Cardiac muscle cell (in vitro differentiated cells and primary cell): ENCODE measurements at regions not wholly inside any gene's neighbourhood (a gene's known extent, or its start where the extent isn't known, plus 50 kb on each side); places are given as distances from the start of the nearest gene placed in this dataset.

Experiments used
- DNase-seq, 2 donors: peaks; one replicate each; pipeline versions ENCODE4 v3.0.0 to v3.0.0-alpha.2; 2010 to 2017; ENCODE audit warnings: low read depth in 1 of 2, low spot score in 1 of 2
- H3K27ac ChIP-seq: fragments of 200-600 bp; sonication (generic); 2 replicates; pipeline ENCODE4 v1.5.1; 2016
- H3K27me3 ChIP-seq: fragments of 200-600 bp; sonication (generic); 2 replicates; pipeline ENCODE4 v1.6.0; 2016; ENCODE audit warnings: control low read depth
- H3K36me3 ChIP-seq: fragments of 200-600 bp; sonication (generic); 2 replicates; pipeline ENCODE4 v1.5.1; 2016; ENCODE audit warnings: control low read depth
- H3K4me1 ChIP-seq: fragments of 200-600 bp; sonication (generic); 2 replicates; pipeline ENCODE4 v1.8.1; 2017; ENCODE audit warnings: low read depth, mild to moderate bottlenecking, mixed run types
- H3K4me3 ChIP-seq: fragments of 200-600 bp; sonication (generic); 2 replicates; pipeline ENCODE4 v1.5.1; 2016; ENCODE audit warnings: mild to moderate bottlenecking
- H3K9me3 ChIP-seq: fragments of 200-600 bp; sonication (generic); 2 replicates; pipeline ENCODE4 v1.5.1; 2017; ENCODE audit warnings: low read depth, mild to moderate bottlenecking, control low read depth
- CTCF ChIP-seq: IDR thresholded peaks from 2 replicates; pipeline ENCODE4 v1.5.1; 2012; ENCODE audit warnings: low read depth, mild to moderate bottlenecking, low read length

GRCh38 chr2:240309214-240309613 lies 126.2 kb upstream of the GPC1 start:
- H3K27ac ChIP-seq, result no peak overlapping the region

GRCh38 chr2:240310201-240310600 lies 125.3 kb upstream of the GPC1 start:
- no peak overlapping the region for H3K27ac ChIP-seq
- H3K9me3 ChIP-seq, result no peaks in the 10 kb centered on the region
- H3K4me1 ChIP-seq, result no peaks in the 10 kb centered on the region
- H3K36me3 ChIP-seq, result no peaks in the 10 kb centered on the region
- no peaks in the 10 kb centered on the region for H3K27me3 ChIP-seq
- no peak for TF ChIP-seq CTCF
- no peak overlapping the region for H3K4me3 ChIP-seq
- DNase-seq, result no peak

More at GRCh38 chr2:240309214-240309613, 126.2 kb upstream of the GPC1 start:
- no peak overlapping the region for H3K4me3 ChIP-seq
- no peaks in the 10 kb centered on the region for H3K9me3 ChIP-seq
- H3K36me3 ChIP-seq, result no peaks in the 10 kb centered on the region
- no peak for DNase-seq
- no peak for TF ChIP-seq CTCF
- H3K4me1 ChIP-seq, result no peaks in the 10 kb centered on the region
- no peaks in the 10 kb centered on the region for H3K27me3 ChIP-seq

GRCh38 chr2:240310645-240311044 lies 124.8 kb upstream of the GPC1 start:
- TF ChIP-seq CTCF, result no peak
- no peak for DNase-seq
- Histone ChIP-seq H3K9me3 (no peaks in the 10 kb centered on the region), H3K4me1 (no peaks in the 10 kb centered on the region), H3K27me3 (no peaks in the 10 kb centered on the region), H3K4me3 (no peak overlapping the region), H3K36me3 (no peaks in the 10 kb centered on the region), H3K27ac (no peak overlapping the region)

- no peak for TF ChIP-seq CTCF
- no peaks in the 10 kb centered on the region for H3K36me3 ChIP-seq
- no peak for DNase-seq
- H3K27me3 ChIP-seq, result no peaks in the 10 kb centered on the region
- no peaks in the 10 kb centered on the region for H3K4me1 ChIP-seq
- no peak overlapping the region for H3K4me3 ChIP-seq
- H3K9me3 ChIP-seq, result peaks cover 2% of the 10 kb centered on the region
- H3K27ac ChIP-seq, result no peak overlapping the region
These were observed 123.6 kb upstream of the GPC1 start for GRCh38 chr2:240311821-240312220.

GRCh38 chr2:240319221-240319854 lies 116.1 kb upstream of the GPC1 start:
- no peaks in the 10 kb centered on the region for H3K36me3 ChIP-seq
- no peak overlapping the region for H3K4me3 ChIP-seq
- no peaks in the 10 kb centered on the region for H3K27me3 ChIP-seq
- no peaks in the 10 kb centered on the region for H3K4me1 ChIP-seq
- H3K9me3 ChIP-seq, result peaks cover 3% of the 10 kb centered on the region
- no peak for TF ChIP-seq CTCF
- no peak overlapping the region for H3K27ac ChIP-seq
- DNase-seq, result peak in 1 of 2 donors; percentile 15
